IPS-18a (cell line): ENCODE measurements at regions not wholly inside any gene's neighbourhood (a gene's known extent, or its start where the extent isn't known, plus 50 kb on each side); places are given as distances from the start of the nearest gene placed in this dataset.

Source experiments
- H3K27ac ChIP-seq: one replicate; pipeline ENCODE4 v1.5.1; 2013; ENCODE audit warnings: low read length
- H3K27me3 ChIP-seq: one replicate; pipeline ENCODE4 v1.6.1; 2013; ENCODE audit warnings: mild to moderate bottlenecking, low read length; ENCODE audit not compliant: control insufficient read depth, insufficient read depth
- H3K36me3 ChIP-seq: one replicate; pipeline ENCODE4 v1.6.1; 2013; ENCODE audit warnings: low read depth, low read length; ENCODE audit not compliant: control insufficient read depth
- H3K4me1 ChIP-seq: one replicate; pipeline ENCODE4 v1.6.1; 2013; ENCODE audit warnings: low read depth, low read length; ENCODE audit not compliant: control insufficient read depth
- H3K4me3 ChIP-seq: one replicate; pipeline ENCODE4 v1.5.1; 2013; ENCODE audit warnings: low read length
- H3K9ac ChIP-seq: one replicate; pipeline ENCODE4 v1.6.1; 2013; ENCODE audit warnings: mild to moderate bottlenecking, low read length, moderate library complexity
- H3K9me3 ChIP-seq: one replicate; pipeline ENCODE4 v1.6.1; 2013; ENCODE audit warnings: low read depth, low read length; ENCODE audit not compliant: control insufficient read depth

DNA sequence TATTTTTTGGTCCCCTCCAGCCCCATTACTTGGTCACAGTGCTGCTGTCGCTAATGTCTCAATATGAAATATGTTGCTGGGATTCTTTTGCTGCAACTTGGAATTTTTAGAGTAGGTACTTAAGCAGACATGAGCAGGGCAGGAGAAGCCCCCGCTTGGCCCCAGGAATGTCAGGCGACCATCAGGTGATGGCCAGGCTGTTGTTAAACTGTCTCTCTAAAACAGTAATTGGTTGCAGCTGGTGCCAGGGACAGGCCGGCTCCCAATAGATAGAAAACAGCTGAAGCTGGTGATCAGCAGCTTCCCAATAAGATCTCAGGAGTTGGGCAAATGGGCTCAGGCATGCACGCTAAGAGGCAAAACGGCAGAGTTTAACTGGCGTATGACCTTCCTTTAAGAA is 329.9 kb upstream of the TBL1XR1 start:
- no peak overlapping the region for H3K4me3 ChIP-seq
- H3K27ac ChIP-seq = no peak overlapping the region

GRCh38 chr3:177528306-177529070 is 331.2 kb upstream of the TBL1XR1 start:
- no peaks in the 10 kb centered on the region for H3K9me3 ChIP-seq
- no peaks in the 10 kb centered on the region for H3K27me3 ChIP-seq
- H3K4me1 ChIP-seq = no peaks in the 10 kb centered on the region
- H3K9ac ChIP-seq = no peak overlapping the region
- no peak overlapping the region for H3K27ac ChIP-seq
- no peaks in the 10 kb centered on the region for H3K36me3 ChIP-seq
- H3K4me3 ChIP-seq = no peak overlapping the region

More for the DNA sequence above, 329.9 kb upstream of the TBL1XR1 start:
- no peaks in the 10 kb centered on the region for H3K36me3 ChIP-seq
- no peaks in the 10 kb centered on the region for H3K4me1 ChIP-seq
- no peaks in the 10 kb centered on the region for H3K27me3 ChIP-seq
- no peaks in the 10 kb centered on the region for H3K9me3 ChIP-seq
- H3K9ac ChIP-seq = no peak overlapping the region

DNA sequence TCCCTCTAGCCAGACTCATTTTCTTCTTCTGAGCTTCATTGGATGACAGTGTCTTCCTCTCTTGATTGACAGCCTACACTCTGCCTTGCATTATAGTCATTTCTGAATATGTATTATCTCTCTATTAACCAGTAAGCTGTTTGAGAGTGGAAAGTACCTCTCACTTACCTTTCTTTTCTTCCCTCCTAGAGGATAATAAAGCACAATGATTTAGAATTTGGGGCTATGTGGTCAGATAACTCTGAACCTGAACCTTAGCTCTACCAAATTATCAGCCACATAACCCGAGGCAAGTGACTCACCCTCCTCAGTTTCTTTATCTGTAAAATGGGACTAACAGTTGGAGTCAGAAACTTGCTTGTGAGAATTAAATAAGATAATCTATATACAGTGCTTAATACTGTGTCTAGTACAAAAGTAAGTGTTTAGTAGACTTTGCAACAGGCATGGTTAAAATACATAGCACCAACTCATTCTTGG is 331.8 kb upstream of the TBL1XR1 start:
- no peak overlapping the region for H3K9ac ChIP-seq
- H3K9me3 ChIP-seq = no peaks in the 10 kb centered on the region
- no peak overlapping the region for H3K27ac ChIP-seq
- no peaks in the 10 kb centered on the region for H3K4me1 ChIP-seq
- no peaks in the 10 kb centered on the region for H3K36me3 ChIP-seq
- no peak overlapping the region for H3K4me3 ChIP-seq
- H3K27me3 ChIP-seq = no peaks in the 10 kb centered on the region

DNA sequence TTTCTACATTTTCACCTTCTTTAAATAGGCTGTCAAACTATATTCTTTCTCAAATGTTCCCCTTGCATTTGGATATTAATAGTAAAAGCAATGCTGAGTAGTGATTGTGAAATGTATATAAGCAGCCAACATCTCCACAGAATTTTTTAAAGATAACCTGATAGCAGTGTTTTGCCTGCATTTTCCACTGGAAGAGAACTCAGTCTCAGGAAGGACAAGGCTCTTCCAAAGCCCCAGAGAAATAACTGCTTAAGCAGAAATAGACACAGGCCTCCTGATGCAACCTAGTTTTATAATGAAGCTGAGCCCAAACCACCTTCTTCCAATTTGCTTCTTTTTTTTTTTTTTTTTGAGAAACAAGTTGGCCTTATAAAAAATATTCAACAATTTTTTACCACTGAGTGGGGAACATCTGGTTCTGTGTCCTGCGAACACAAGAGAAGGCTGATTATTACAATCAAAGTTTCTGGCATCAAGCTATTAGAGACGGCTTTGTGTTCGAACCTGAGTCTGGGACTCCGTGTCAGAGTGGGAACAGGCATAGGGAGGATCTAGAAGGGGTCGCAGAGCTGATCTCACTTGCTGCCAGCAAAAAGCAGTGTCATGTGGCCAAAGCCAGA is 332.5 kb upstream of the TBL1XR1 start:
- no peak overlapping the region for H3K9ac ChIP-seq
- H3K27ac ChIP-seq = no peak overlapping the region
- no peaks in the 10 kb centered on the region for H3K36me3 ChIP-seq
- no peak overlapping the region for H3K4me3 ChIP-seq
- H3K27me3 ChIP-seq = no peaks in the 10 kb centered on the region
- H3K9me3 ChIP-seq = no peaks in the 10 kb centered on the region
- H3K4me1 ChIP-seq = no peaks in the 10 kb centered on the region

DNA sequence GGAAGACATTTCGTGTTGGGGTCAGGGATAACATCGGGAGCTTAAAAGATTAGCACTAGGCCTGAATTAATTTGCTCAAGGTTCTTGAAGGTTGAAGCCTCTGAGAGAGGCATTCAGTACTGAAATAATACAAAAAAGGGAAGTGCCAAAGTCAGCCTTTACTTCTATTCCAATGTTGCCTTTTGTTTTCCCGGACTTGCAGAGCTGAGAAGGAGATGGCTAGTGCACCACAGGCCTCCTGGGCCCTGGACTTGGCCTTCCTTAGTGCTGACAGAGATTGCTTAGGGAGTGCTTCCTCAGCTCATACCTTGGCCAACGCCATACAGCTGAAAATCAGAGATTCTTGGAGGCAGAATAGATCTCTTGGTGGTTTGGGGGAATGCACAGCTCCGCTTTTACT is 333.6 kb upstream of the TBL1XR1 start:
- no peaks in the 10 kb centered on the region for H3K36me3 ChIP-seq
- no peaks in the 10 kb centered on the region for H3K27me3 ChIP-seq
- H3K9me3 ChIP-seq = no peaks in the 10 kb centered on the region
- no peaks in the 10 kb centered on the region for H3K4me1 ChIP-seq
- no peak overlapping the region for H3K4me3 ChIP-seq
- H3K9ac ChIP-seq = no peak overlapping the region
- no peak overlapping the region for H3K27ac ChIP-seq

GRCh38 chr3:177536873-177537272 is 339.6 kb upstream of the TBL1XR1 start:
- H3K9ac ChIP-seq = no peak overlapping the region
- H3K4me3 ChIP-seq = no peak overlapping the region
- no peaks in the 10 kb centered on the region for H3K36me3 ChIP-seq
- no peaks in the 10 kb centered on the region for H3K9me3 ChIP-seq
- no peak overlapping the region for H3K27ac ChIP-seq
- H3K27me3 ChIP-seq = no peaks in the 10 kb centered on the region
- peaks cover 13% of the 10 kb centered on the region for H3K4me1 ChIP-seq

DNA sequence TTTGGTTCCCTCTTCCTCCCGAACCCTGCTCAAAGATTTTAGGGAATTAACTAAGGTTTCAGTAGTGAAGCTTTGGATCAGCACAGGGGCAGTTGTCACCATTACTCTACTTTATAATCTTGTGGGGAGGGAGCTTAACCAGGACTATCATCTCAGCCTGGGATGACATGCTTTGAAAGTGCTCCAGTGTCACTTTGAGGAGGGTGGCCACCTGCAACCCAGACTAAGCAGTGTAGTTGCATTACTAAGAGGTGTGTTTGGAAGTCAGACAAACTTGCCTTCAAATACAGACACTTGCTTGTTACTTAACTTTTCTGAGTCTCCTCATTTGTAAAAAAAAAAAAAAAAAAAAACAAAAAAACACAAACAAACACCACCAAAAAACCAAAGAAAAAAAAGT is 340.3 kb upstream of the TBL1XR1 start:
- H3K4me3 ChIP-seq = no peak overlapping the region
- no peaks in the 10 kb centered on the region for H3K9me3 ChIP-seq
- H3K9ac ChIP-seq = no peak overlapping the region
- H3K36me3 ChIP-seq = no peaks in the 10 kb centered on the region
- no peaks in the 10 kb centered on the region for H3K27me3 ChIP-seq
- H3K4me1 ChIP-seq = peaks cover 13% of the 10 kb centered on the region
- no peak overlapping the region for H3K27ac ChIP-seq

- H3K36me3 ChIP-seq = no peaks in the 10 kb centered on the region
- H3K4me3 ChIP-seq = no peak overlapping the region
- H3K27me3 ChIP-seq = no peaks in the 10 kb centered on the region
- no peaks in the 10 kb centered on the region for H3K9me3 ChIP-seq
- H3K4me1 ChIP-seq = peaks cover 13% of the 10 kb centered on the region
- H3K9ac ChIP-seq = no peak overlapping the region
- no peak overlapping the region for H3K27ac ChIP-seq
Measured at GRCh38 chr3:177538048-177538749, 340.9 kb upstream of the TBL1XR1 start.

DNA sequence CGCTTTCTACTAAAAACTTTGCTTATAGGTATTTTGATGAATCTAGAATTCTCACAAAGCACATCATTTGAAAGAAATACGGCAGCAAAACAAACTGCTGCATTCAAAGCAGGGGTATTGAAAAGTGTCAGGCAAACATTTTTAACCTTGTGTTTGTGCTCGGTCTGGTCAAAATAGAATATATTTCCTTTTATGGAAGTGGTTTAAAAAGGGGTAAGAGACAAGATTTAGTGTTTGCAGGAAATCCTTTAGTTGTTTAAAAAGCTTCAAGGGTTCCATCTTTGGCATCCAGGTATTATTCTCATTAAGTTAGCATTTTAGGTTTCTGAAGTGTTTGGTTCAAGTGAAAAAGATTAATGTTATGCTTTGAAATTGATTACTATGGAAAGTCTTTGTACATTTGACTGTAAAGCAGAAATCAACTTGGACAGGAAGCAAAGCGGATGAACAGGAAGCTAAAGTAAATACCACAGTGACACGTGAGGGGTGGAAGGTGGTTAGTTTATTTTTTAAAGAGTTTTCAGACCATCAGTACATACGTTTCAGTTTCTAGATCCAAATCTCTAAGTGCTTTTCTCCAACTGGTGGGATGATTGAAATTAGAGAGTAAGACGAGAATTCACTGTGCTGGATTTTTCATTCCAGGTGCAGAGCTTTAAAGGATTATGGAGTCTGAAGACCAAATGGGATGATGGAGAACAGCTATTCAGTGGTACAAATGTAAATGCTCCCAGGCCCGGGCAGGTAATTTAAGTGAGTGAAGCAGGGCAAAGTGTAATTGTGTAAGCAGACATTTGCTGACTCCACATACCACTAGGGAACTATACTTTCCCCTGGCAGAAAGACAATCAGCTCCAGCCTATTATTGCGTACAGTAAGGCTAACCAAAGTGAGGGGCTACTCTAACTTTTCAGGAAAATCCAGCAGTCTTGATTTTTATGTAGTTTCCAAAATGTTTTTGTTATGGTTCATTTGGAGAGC is 341.8 kb upstream of the TBL1XR1 start:
- no peak overlapping the region for H3K27ac ChIP-seq
- peaks cover 13% of the 10 kb centered on the region for H3K4me1 ChIP-seq
- H3K4me3 ChIP-seq = no peak overlapping the region
- no peaks in the 10 kb centered on the region for H3K27me3 ChIP-seq
- no peak overlapping the region for H3K9ac ChIP-seq
- no peaks in the 10 kb centered on the region for H3K9me3 ChIP-seq
- no peaks in the 10 kb centered on the region for H3K36me3 ChIP-seq

DNA sequence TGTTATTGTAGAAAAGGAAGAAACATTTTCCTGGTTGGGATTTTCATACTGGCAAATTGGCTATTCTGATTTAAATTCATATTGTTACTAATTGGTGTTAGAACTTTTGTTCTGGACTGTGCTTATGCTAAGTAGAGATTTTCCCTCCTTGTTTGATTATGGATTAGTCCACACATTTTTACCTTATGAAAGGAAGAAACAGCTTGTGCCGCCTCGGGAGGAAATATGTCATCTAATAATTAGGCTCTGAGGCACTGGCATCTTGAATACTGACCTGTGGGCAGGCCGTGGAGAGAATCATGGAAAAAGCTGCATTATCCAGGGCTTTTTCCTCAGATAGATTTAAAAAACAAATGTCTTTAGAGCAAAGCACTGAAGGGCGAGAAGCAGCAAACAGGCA is 344.3 kb upstream of the TBL1XR1 start:
- Histone ChIP-seq H3K9me3 (no peaks in the 10 kb centered on the region), H3K4me1 (peaks cover 13% of the 10 kb centered on the region), H3K36me3 (no peaks in the 10 kb centered on the region), H3K9ac (no peak overlapping the region), H3K27ac (no peak overlapping the region), H3K4me3 (no peak overlapping the region), H3K27me3 (no peaks in the 10 kb centered on the region)

- peaks cover 5% of the 10 kb centered on the region for H3K4me1 ChIP-seq
- no peaks in the 10 kb centered on the region for H3K27me3 ChIP-seq
- no peak overlapping the region for H3K9ac ChIP-seq
- no peaks in the 10 kb centered on the region for H3K9me3 ChIP-seq
- H3K4me3 ChIP-seq = no peak overlapping the region
- H3K36me3 ChIP-seq = no peaks in the 10 kb centered on the region
- no peak overlapping the region for H3K27ac ChIP-seq
Measured at GRCh38 chr3:177545964-177546363, 348.7 kb upstream of the TBL1XR1 start.
